Choroid plexus epithelial cell (primary cell): ENCODE measurements at regions not wholly inside any gene's neighbourhood (a gene's known extent, or its start where the extent isn't known, plus 50 kb on each side); places are given as distances from the start of the nearest gene placed in this dataset.

Experiments used
- DNase-seq: peaks from one replicate; pipeline ENCODE4 v3.0.0-alpha.2; 2010; ENCODE audit warnings: low read depth
- H3K4me3 ChIP-seq: 2 replicates; pipeline ENCODE4 v1.5.1; 2011; ENCODE audit warnings: low read depth, mild to moderate bottlenecking, control low read depth, low read length, moderate library complexity
- CTCF ChIP-seq: conservative IDR thresholded peaks from 2 replicates; pipeline ENCODE4 v1.5.1; 2011; ENCODE audit warnings: low read depth, mild to moderate bottlenecking, control low read depth, inconsistent platforms, low read length, moderate library complexity

DNA sequence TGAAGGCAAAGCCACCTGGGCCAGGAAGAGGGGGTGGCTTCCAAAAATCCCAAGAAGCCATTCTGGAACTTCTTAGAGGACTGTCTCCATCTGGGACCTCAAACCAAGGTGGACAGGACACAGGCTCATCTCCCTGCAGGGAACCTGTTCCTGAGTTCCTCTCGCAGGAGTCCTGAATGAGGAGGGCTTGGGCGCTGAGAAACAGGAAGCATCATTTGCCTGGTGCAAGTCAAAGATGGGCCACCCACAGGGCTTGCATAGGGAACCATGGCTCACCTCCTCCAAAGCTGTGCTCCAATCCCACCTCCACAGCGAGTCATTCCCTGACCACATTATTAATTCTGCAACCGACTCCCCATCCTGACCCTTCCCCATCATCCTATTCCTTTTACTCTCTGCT lies 55.0 kb upstream of the RPL38 start:
- TF ChIP-seq CTCF, result no peak
- DNase-seq, result no peak

GRCh38 chr17:74148901-74149596 lies 54.4 kb upstream of the RPL38 start:
- no peak for DNase-seq
- H3K4me3 ChIP-seq, result no peak overlapping the region
- TF ChIP-seq CTCF, result no peak

More for the DNA sequence above, 55.0 kb upstream of the RPL38 start:
- H3K4me3 ChIP-seq, result no peak overlapping the region

GRCh38 chr17:74149597-74150427 lies 53.7 kb upstream of the RPL38 start:
- no peak overlapping the region for H3K4me3 ChIP-seq
- TF ChIP-seq CTCF, result no peak
- DNase-seq, result no peak

DNA sequence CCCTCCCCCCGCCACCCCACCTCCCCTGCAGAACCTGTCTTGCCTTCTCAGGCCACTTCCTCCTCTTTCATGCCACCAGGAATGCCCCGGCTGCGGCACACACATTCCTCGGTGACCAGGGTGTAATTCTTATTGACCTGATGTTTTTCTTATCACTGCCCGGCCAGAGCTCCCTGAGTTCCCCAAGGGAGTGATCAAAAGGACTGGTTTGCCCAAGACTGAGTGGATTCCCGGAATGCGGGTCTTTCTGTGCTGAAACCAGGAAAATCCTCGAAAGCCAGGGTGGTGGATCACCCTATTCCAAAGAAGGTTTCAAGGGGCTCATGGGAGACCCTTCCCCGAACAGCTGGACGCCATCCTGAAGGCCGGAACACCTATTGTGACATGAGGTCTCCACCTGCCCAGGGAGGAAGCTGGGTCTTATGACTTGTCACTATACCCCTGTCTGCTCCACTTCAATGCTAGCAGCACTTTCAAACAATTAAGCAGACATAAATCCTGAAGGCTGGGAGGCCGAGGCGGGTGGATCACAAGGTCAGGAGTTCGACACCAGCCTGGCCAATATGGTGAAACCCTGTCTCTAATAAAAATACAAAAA lies 53.0 kb upstream of the RPL38 start:
- TF ChIP-seq CTCF, result no peak
- H3K4me3 ChIP-seq, result no peak overlapping the region
- DNase-seq, result no peak

- H3K4me3 ChIP-seq, result no peak overlapping the region
- no peak for DNase-seq
- TF ChIP-seq CTCF, result no peak
Measured at GRCh38 chr17:74151551-74152315, 51.7 kb upstream of the RPL38 start.

DNA sequence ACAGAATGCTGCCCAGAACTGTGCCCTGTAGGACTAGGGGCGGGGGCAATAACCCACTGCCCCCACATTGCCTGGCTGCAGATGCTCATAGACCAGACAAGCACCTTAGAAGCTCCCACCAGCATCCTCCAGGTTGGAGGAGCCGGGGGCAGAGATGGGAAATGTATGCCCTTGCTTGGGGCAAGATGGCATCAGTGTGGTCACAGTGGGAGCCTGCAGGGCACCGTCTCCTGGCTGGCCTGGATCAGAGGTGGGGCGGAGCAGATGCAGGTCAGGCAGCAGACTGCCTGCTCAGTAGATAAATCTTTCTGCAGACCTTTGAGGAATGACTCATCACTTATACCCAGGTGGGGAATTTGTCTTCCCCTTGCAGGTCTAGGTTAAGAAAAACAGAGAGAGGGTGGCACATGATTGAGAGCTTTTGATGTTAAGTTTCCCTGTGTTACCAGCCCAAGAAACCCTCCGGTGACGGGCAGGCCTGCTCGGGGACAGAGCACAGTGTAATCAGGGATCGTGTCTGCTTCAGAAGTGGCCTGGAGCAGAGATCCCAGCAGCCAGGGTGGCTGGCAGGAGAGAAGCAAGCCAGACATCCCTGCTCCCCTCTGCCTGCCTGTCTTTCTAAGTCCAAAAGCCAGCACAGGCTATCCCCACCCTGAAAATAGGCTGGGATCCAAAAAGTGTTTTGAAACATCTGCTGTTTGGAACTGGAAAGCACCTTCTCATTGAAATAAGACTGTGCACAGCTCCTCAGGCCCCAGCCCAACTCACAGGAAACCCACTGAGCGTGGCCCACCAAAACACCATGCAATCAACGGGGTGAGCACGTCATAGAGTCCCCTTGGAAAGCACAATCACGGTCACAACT lies 50.7 kb upstream of the RPL38 start:
- DNase-seq, result no peak
- H3K4me3 ChIP-seq, result no peak overlapping the region
- TF ChIP-seq CTCF, result no peak
